WERI-Rb-1 (cell line): ENCODE measurements at regions not wholly inside any gene's neighbourhood (a gene's known extent, or its start where the extent isn't known, plus 50 kb on each side); places are given as distances from the start of the nearest gene placed in this dataset.

Source experiments
- DNase-seq: peaks from one replicate; pipeline ENCODE4 v3.0.0-alpha.2; 2020
- H3K27ac ChIP-seq: fragments of 250-450 bp; sonication (Bioruptor Pico); 2 replicates; pipeline ENCODE4 v1.5.1; 2020; ENCODE audit warnings: mild to moderate bottlenecking, moderate library complexity
- H3K27me3 ChIP-seq: fragments of 250-450 bp; sonication (Bioruptor Pico); 2 replicates; pipeline ENCODE4 v1.5.1; 2021; ENCODE audit warnings: mild to moderate bottlenecking, low read depth, moderate library complexity; ENCODE audit not compliant: insufficient read depth, severe bottlenecking
- H3K36me3 ChIP-seq: fragments of 250-450 bp; sonication (Bioruptor Pico); 2 replicates; pipeline ENCODE4 v1.5.1; 2020; ENCODE audit warnings: mild to moderate bottlenecking, moderate library complexity
- H3K4me3 ChIP-seq: 2 replicates; pipeline ENCODE4 v1.5.1; 2011; ENCODE audit warnings: low read depth, mild to moderate bottlenecking, control low read depth, low read length
- H3K9me3 ChIP-seq: fragments of 250-450 bp; sonication (Bioruptor Pico); 2 replicates; pipeline ENCODE4 v1.5.1; 2021; ENCODE audit warnings: mild to moderate bottlenecking, moderate library complexity; ENCODE audit not compliant: severe bottlenecking
- CTCF ChIP-seq: IDR thresholded peaks from 2 replicates; pipeline ENCODE4 v1.5.1; 2011; ENCODE audit warnings: low read depth, mild to moderate bottlenecking, control low read depth, inconsistent platforms, low read length

DNA sequence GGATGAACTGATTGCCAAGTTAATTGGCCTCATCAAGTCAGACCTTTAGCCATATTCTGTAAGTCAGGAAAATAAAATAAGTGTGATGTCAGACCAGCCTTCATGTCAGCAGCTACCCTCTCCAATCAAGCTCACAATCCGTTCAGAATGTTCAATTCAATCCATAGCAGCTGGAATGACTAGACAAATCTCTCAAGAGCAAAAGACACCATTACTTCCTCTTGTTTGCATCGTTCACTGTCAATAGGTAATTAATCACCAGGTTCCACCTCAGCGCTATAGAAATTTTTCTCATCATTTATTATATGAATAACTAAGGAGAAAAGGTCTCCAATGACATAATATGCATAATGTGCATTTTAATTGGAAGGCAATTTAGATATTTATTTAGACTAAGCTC, 321.0 kb upstream of the GRIA3 start:
- no peak for TF ChIP-seq CTCF

DNA sequence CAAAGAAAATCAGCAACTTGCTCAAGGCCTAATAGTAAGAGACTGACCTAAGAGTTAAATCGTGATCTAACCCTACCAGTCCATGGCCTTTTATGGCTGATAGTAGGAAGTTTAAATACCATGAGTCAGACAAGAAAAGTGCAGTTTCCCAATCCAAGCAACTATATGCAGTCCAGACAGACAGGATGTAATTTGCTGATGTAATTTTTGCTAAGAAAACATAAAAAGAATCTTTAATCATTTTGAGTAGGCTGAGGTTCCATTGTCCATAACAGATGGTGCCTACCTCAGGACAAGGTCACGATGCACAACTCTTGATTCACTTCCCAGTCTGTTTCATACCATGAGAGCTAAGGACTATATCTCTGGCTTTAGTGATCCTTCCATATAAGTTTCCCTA, 317.5 kb upstream of the GRIA3 start:
- Histone ChIP-seq H3K36me3 (no peaks in the 10 kb centered on the region), H3K9me3 (no peaks in the 10 kb centered on the region), H3K27ac (no peak overlapping the region), H3K4me3 (no peak overlapping the region), H3K27me3 (peaks cover 13% of the 10 kb centered on the region)
- no peak for TF ChIP-seq CTCF
- no peak for DNase-seq

More for the DNA sequence above, 321.0 kb upstream of the GRIA3 start:
- H3K27me3 ChIP-seq = peaks cover 8% of the 10 kb centered on the region
- no peaks in the 10 kb centered on the region for H3K9me3 ChIP-seq
- H3K4me3 ChIP-seq = no peak overlapping the region
- no peak overlapping the region for H3K27ac ChIP-seq
- no peak for DNase-seq
- no peaks in the 10 kb centered on the region for H3K36me3 ChIP-seq

- TF ChIP-seq CTCF = no peak
- H3K4me3 ChIP-seq = no peak overlapping the region
- H3K9me3 ChIP-seq = no peaks in the 10 kb centered on the region
- no peaks in the 10 kb centered on the region for H3K36me3 ChIP-seq
- H3K27me3 ChIP-seq = peaks cover 14% of the 10 kb centered on the region
- H3K27ac ChIP-seq = no peak overlapping the region
- DNase-seq = no peak
These were observed 315.4 kb upstream of the GRIA3 start for GRCh38 chrX:122868631-122869030.

DNA sequence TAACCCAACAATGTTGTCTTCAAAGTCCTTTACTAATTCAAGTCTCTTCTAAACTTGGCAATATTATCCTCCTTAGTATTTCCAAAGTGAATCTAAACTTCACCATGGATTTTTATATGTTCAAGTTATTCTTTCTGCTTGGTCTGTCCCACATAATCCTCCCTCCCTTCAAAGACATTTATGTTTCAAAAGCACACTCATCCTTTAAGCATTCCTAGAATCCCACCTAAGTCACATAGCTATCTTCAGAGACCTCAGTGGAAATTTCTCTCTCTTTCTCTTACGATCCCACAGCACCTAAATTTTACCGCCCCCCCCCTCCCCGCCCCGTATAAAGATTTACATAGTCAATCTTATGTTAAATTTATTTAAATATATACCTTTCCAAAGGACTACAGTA, 314.9 kb upstream of the GRIA3 start:
- no peak for DNase-seq
- H3K36me3 ChIP-seq = no peaks in the 10 kb centered on the region
- TF ChIP-seq CTCF = no peak
- peaks cover 14% of the 10 kb centered on the region for H3K27me3 ChIP-seq
- no peak overlapping the region for H3K4me3 ChIP-seq
- no peak overlapping the region for H3K27ac ChIP-seq
- no peaks in the 10 kb centered on the region for H3K9me3 ChIP-seq

- Histone ChIP-seq H3K9me3 (no peaks in the 10 kb centered on the region), H3K4me3 (no peak overlapping the region), H3K27me3 (peaks cover 32% of the 10 kb centered on the region), H3K27ac (no peak overlapping the region), H3K36me3 (no peaks in the 10 kb centered on the region)
- no peak for DNase-seq
- TF ChIP-seq CTCF = no peak
These were observed 305.8 kb upstream of the GRIA3 start for GRCh38 chrX:122878269-122878668.

DNA sequence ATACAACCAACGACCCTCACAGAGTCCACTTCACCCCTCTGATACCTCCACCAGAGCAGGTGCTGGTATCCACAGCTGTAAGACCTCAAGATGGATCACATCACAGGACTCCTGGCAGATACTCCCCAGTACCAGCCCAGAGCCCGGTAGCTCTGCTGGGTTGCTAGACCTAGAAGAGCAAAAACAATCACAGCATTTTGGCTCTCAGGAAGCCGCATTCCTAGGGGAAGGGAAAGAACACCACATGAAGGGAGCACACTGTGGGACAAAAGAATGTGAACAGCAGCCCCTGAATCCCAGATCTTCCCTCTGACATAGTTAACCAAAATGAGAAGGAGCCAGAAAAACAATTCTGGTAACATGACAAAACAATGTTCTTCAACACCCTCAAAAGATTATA, 303.1 kb upstream of the GRIA3 start:
- DNase-seq = no peak
- Histone ChIP-seq H3K9me3 (no peaks in the 10 kb centered on the region), H3K27ac (no peak overlapping the region)

More for the DNA sequence above, 303.1 kb upstream of the GRIA3 start:
- Histone ChIP-seq H3K27me3 (peaks cover 32% of the 10 kb centered on the region), H3K4me3 (no peak overlapping the region), H3K36me3 (no peaks in the 10 kb centered on the region)
- TF ChIP-seq CTCF = no peak
